ENCODE measurements at regions not wholly inside any gene's neighbourhood (a gene's known extent, or its start where the extent isn't known, plus 50 kb on each side); places are given as distances from the start of the nearest gene placed in this dataset.

DNA sequence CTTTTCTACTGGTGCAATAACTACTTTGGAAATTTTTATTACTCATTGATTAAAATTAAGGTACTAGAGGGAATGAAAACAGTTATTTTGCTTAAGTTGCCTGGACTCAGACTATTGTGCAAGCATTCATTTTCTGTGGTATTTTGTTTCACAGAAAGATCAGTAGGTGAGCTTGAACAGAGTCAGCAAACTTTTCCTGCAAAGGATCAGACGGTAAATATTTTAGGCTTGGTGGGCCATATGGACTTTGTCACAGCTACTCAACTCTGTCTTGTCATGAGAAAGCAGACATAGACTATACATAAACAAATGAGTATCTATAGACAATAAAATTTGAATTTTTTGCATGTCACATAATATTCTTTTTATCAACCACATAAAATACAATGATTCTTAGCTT is 1036.4 kb downstream of the NR2F1-AS1 start:
- TF ChIP-seq EZH2phosphoT487 (IDR thresholded peaks at IDR 0.05; ENCODE audit: unreplicated experiment) (no peak), EZH2 (IDR thresholded peaks at IDR 0.05; ENCODE audit: low read depth, unreplicated experiment) (no peak), POLR2AphosphoS5 (IDR thresholded peaks at IDR 0.05; ENCODE audit: low read depth) (no peak), STAT1 (IDR thresholded peaks at IDR 0.05; ENCODE audit: unreplicated experiment) (no peak), CREB1 (CRISPR knock-in tag; IDR thresholded peaks at IDR 0.05; ENCODE audit: low read depth) (no peak), ZNF331 (CRISPR knock-in tag; IDR thresholded peaks at IDR 0.05; ENCODE audit: low read depth) (no peak), JUNB (IDR thresholded peaks at IDR 0.05; ENCODE audit: unreplicated experiment) (no peak), NANOG (IDR thresholded peaks at IDR 0.05; ENCODE audit: borderline replicate concordance) (no peak)
- TF ChIP-seq, protein P1, sequence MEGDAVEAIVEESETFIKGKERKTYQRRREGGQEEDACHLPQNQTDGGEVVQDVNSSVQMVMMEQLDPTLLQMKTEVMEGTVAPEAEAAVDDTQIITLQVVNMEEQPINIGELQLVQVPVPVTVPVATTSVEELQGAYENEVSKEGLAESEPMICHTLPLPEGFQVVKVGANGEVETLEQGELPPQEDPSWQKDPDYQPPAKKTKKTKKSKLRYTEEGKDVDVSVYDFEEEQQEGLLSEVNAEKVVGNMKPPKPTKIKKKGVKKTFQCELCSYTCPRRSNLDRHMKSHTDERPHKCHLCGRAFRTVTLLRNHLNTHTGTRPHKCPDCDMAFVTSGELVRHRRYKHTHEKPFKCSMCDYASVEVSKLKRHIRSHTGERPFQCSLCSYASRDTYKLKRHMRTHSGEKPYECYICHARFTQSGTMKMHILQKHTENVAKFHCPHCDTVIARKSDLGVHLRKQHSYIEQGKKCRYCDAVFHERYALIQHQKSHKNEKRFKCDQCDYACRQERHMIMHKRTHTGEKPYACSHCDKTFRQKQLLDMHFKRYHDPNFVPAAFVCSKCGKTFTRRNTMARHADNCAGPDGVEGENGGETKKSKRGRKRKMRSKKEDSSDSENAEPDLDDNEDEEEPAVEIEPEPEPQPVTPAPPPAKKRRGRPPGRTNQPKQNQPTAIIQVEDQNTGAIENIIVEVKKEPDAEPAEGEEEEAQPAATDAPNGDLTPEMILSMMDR (conservative IDR thresholded peaks at IDR 0.05; ENCODE audit: low read depth in 2 of 2), result no peak
- TF ChIP-seq, protein P2, sequence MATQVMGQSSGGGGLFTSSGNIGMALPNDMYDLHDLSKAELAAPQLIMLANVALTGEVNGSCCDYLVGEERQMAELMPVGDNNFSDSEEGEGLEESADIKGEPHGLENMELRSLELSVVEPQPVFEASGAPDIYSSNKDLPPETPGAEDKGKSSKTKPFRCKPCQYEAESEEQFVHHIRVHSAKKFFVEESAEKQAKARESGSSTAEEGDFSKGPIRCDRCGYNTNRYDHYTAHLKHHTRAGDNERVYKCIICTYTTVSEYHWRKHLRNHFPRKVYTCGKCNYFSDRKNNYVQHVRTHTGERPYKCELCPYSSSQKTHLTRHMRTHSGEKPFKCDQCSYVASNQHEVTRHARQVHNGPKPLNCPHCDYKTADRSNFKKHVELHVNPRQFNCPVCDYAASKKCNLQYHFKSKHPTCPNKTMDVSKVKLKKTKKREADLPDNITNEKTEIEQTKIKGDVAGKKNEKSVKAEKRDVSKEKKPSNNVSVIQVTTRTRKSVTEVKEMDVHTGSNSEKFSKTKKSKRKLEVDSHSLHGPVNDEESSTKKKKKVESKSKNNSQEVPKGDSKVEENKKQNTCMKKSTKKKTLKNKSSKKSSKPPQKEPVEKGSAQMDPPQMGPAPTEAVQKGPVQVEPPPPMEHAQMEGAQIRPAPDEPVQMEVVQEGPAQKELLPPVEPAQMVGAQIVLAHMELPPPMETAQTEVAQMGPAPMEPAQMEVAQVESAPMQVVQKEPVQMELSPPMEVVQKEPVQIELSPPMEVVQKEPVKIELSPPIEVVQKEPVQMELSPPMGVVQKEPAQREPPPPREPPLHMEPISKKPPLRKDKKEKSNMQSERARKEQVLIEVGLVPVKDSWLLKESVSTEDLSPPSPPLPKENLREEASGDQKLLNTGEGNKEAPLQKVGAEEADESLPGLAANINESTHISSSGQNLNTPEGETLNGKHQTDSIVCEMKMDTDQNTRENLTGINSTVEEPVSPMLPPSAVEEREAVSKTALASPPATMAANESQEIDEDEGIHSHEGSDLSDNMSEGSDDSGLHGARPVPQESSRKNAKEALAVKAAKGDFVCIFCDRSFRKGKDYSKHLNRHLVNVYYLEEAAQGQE (IDR thresholded peaks at IDR 0.05; ENCODE audit: unreplicated experiment), result no peak
- TF ChIP-seq, protein P3, sequence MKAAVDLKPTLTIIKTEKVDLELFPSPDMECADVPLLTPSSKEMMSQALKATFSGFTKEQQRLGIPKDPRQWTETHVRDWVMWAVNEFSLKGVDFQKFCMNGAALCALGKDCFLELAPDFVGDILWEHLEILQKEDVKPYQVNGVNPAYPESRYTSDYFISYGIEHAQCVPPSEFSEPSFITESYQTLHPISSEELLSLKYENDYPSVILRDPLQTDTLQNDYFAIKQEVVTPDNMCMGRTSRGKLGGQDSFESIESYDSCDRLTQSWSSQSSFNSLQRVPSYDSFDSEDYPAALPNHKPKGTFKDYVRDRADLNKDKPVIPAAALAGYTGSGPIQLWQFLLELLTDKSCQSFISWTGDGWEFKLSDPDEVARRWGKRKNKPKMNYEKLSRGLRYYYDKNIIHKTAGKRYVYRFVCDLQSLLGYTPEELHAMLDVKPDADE (IDR thresholded peaks at IDR 0.05), result no peak

Data from GM23338 (cell line).